22Rv1 (cell line): ENCODE measurements at regions not wholly inside any gene's neighbourhood (a gene's known extent, or its start where the extent isn't known, plus 50 kb on each side); places are given as distances from the start of the nearest gene placed in this dataset.

Experiments used
- ZFX ChIP-seq: fragments of 450-650 bp; IDR thresholded peaks from 2 replicates; pipeline ENCODE4 v1.6.1; 2017; ENCODE audit warnings: antibody characterized with exemption, borderline replicate concordance
- TF ChIP-seq, protein P1 (sequence below): fragments of 450-650 bp; IDR thresholded peaks from 2 replicates; pipeline ENCODE4 v1.5.1; 2017; ENCODE audit warnings: mild to moderate bottlenecking

- TF ChIP-seq, protein P1, sequence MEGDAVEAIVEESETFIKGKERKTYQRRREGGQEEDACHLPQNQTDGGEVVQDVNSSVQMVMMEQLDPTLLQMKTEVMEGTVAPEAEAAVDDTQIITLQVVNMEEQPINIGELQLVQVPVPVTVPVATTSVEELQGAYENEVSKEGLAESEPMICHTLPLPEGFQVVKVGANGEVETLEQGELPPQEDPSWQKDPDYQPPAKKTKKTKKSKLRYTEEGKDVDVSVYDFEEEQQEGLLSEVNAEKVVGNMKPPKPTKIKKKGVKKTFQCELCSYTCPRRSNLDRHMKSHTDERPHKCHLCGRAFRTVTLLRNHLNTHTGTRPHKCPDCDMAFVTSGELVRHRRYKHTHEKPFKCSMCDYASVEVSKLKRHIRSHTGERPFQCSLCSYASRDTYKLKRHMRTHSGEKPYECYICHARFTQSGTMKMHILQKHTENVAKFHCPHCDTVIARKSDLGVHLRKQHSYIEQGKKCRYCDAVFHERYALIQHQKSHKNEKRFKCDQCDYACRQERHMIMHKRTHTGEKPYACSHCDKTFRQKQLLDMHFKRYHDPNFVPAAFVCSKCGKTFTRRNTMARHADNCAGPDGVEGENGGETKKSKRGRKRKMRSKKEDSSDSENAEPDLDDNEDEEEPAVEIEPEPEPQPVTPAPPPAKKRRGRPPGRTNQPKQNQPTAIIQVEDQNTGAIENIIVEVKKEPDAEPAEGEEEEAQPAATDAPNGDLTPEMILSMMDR: no peak
- TF ChIP-seq ZFX: no peak
These were observed 281.4 kb downstream of the HHIPL2 start for GRCh38 chr1:222266223-222267196.
